LNCAP (cell line): ENCODE measurements at regions not wholly inside any gene's neighbourhood (a gene's known extent, or its start where the extent isn't known, plus 50 kb on each side); places are given as distances from the start of the nearest gene placed in this dataset.

Source experiments
- CTCF ChIP-seq: fragments of 450-650 bp; IDR thresholded peaks from 2 replicates; pipeline ENCODE4 v1.5.1; 2017; ENCODE audit warnings: mild to moderate bottlenecking

GRCh38 chr17:53948323-53948722 lies 125.6 kb downstream of the KIF2B start:
- TF ChIP-seq CTCF = no peak

GRCh38 chr17:53949473-53950090 lies 126.9 kb downstream of the KIF2B start:
- TF ChIP-seq CTCF = no peak

- TF ChIP-seq CTCF = no peak
Measured at GRCh38 chr17:53950207-53950857, 127.6 kb downstream of the KIF2B start.

GRCh38 chr17:53950858-53951250 lies 128.1 kb downstream of the KIF2B start:
- TF ChIP-seq CTCF = no peak

- no peak for TF ChIP-seq CTCF
Measured at GRCh38 chr17:53971361-53971760, 148.6 kb downstream of the KIF2B start.

GRCh38 chr17:53979991-53980390 lies 157.3 kb downstream of the KIF2B start:
- TF ChIP-seq CTCF = no peak

GRCh38 chr17:53996131-53996530 lies 173.4 kb downstream of the KIF2B start:
- no peak for TF ChIP-seq CTCF
